Neural progenitor cell (in vitro differentiated cells): ENCODE measurements at regions not wholly inside any gene's neighbourhood (a gene's known extent, or its start where the extent isn't known, plus 50 kb on each side); places are given as distances from the start of the nearest gene placed in this dataset.

ENCODE experiments used
- EZH2phosphoT487 ChIP-seq: fragments of 200-600 bp; sonication (generic); IDR thresholded peaks from 2 replicates; pipeline ENCODE4 v1.6.1; 2017; ENCODE audit warnings: antibody characterized with exemption
- TF ChIP-seq, protein P1 (sequence below): fragments of 200-600 bp; sonication (generic); IDR thresholded peaks from 2 replicates; pipeline ENCODE4 v1.5.1; 2017; ENCODE audit warnings: antibody characterized with exemption, mild to moderate bottlenecking

DNA sequence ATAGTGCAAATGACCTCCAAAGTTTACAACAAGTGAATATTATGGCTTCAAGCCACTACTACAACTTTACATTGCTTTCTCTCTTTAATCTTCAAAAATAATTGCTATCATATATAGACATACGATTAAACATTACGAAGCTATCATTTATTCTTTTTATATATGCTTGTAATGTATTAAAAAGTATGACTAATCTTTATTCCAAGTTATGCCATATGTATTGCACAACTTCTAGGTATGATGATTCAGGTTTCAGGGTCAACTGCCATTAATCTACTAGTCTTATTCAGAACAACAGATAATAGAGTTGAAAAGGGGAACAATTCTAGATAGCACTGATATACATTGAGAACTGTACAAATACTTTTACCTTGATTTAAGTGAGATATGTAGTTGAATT lies 506.2 kb upstream of the TMEFF2 start:
- TF ChIP-seq, protein P1, sequence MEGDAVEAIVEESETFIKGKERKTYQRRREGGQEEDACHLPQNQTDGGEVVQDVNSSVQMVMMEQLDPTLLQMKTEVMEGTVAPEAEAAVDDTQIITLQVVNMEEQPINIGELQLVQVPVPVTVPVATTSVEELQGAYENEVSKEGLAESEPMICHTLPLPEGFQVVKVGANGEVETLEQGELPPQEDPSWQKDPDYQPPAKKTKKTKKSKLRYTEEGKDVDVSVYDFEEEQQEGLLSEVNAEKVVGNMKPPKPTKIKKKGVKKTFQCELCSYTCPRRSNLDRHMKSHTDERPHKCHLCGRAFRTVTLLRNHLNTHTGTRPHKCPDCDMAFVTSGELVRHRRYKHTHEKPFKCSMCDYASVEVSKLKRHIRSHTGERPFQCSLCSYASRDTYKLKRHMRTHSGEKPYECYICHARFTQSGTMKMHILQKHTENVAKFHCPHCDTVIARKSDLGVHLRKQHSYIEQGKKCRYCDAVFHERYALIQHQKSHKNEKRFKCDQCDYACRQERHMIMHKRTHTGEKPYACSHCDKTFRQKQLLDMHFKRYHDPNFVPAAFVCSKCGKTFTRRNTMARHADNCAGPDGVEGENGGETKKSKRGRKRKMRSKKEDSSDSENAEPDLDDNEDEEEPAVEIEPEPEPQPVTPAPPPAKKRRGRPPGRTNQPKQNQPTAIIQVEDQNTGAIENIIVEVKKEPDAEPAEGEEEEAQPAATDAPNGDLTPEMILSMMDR = no peak
- TF ChIP-seq EZH2phosphoT487 = no peak
